GM20000 (cell line): ENCODE measurements at regions not wholly inside any gene's neighbourhood (a gene's known extent, or its start where the extent isn't known, plus 50 kb on each side); places are given as distances from the start of the nearest gene placed in this dataset.

Experiments
- DNase-seq: peaks from one replicate; pipeline ENCODE4 v3.0.0; 2012; ENCODE audit warnings: low spot score
- TF ChIP-seq, protein P1 (sequence below): IDR thresholded peaks from 2 replicates; pipeline ENCODE4 v1.5.1; 2012; ENCODE audit warnings: mild to moderate bottlenecking, control low read depth; ENCODE audit errors: extremely low read depth, missing control alignments

DNA sequence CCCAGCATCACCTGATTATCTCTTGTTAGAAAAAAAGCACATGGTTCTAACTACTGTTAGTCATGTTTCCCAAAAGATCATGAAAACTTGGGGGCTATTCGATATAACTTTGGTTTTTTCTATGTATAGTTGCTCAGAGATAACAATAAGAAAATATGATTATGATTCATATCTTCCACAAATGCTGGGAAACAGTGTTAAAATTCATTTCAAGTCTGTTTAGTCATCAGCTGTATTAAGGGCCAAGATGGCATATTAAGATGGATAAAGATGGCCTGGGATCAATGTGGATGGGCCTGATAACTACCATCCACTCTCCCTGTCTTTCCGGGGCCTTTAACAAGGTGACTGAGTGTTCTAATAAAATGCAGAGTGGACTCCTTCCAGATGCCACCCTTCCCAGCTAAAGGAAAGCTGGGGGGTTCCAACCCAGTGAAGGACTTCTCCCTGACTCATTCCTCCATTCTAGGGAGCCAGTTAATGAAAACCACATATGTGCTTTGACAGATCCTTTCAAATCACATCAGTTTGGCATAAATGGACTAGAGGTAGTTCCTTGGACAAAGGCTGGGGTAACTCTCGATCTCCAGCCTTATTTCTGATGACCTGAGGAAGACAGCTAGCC, 221.6 kb downstream of the VAPA start:
- DNase-seq, result no peak

DNA sequence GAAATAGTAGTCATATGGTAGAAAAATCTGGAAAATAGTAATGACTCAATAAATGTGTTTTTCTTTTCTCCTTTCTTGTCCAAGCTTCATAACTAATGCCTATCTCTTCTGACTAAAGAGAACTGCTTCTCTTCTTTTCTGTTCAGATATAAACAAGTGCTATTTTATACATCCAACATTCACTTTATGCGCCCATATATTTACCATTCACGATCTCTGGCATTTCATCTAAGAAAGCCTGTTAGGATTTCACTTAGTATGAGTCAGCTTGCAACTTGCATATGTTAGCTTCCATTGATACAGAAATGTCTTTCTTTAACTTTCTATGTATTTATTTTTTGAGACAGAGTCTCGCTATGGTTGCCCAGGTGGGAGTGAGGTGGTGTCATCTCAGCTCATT, 224.9 kb downstream of the VAPA start:
- no peak for DNase-seq
- TF ChIP-seq, protein P1, sequence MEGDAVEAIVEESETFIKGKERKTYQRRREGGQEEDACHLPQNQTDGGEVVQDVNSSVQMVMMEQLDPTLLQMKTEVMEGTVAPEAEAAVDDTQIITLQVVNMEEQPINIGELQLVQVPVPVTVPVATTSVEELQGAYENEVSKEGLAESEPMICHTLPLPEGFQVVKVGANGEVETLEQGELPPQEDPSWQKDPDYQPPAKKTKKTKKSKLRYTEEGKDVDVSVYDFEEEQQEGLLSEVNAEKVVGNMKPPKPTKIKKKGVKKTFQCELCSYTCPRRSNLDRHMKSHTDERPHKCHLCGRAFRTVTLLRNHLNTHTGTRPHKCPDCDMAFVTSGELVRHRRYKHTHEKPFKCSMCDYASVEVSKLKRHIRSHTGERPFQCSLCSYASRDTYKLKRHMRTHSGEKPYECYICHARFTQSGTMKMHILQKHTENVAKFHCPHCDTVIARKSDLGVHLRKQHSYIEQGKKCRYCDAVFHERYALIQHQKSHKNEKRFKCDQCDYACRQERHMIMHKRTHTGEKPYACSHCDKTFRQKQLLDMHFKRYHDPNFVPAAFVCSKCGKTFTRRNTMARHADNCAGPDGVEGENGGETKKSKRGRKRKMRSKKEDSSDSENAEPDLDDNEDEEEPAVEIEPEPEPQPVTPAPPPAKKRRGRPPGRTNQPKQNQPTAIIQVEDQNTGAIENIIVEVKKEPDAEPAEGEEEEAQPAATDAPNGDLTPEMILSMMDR, result no peak

More for the DNA sequence above, 221.6 kb downstream of the VAPA start:
- TF ChIP-seq, protein P1, result no peak

DNA sequence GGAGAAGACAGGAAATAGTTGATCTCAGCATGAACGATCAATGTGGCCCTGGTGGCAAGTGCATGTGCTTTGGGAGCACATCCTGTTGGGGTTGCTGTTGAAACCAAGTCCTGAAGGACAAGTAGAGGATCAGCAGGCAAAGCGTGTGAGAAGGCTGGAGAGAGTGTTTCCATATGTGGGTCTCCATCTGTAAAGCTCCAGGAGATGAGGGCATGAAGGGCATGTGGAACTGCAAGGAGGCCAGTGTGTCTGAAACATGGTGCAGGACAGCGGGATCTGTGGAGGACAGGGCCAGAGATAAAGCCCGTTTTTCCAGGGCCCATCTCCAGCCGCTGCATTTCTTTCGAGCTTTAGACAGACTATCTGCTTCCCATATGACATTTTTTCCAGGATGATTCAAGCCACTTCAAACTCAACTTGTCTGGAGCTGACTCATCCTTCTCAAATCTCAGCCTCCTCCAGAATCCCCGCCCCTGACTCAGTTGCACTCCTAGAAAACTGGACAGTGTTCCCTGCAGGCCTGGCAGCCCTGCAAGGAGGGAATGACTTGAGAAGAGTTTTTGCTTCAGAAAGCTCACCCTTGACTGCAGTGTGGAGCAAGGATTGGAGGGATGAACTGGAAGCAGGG, 226.1 kb downstream of the VAPA start:
- DNase-seq, result no peak
- TF ChIP-seq, protein P1, result no peak

DNA sequence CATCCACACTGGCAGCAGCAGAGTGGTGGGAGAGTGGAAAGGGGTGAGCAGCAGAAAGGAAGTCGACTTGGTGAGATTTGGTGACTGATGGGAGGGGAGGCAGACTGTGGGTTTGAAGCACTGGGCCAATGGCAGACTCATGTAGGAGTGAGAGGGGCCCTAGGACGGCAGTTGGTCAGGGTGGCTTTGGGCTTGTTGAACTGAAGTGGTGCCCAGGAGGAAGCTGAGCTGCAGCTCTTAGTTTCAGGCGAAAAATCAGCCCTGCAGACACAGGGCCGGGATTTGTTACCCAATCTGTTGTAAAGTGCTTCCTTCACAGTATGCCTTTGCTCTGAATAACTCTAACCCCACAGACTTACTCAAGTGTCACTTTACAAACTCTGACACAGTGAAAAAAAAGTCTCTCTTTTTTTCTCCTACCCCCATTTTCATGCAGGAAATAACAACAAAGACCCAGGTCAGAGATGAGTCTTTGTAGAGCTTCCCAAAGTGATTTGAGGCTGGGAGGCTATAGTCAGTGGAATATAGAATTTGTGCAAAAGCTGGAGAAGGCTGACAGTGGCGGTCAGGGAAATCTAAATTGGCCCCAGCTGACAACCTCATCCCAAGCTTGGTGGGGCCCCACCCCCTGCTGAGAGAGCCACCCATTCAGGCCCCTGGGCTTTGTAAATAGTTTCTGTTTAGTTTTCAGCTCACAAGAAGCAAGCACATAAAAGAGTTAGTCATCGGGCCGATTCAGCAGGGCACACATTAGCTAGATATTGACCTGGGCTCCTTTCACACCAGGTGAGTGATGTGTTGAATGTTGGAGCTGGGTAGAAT, 226.9 kb downstream of the VAPA start:
- DNase-seq, result no peak
- TF ChIP-seq, protein P1, result no peak

DNA sequence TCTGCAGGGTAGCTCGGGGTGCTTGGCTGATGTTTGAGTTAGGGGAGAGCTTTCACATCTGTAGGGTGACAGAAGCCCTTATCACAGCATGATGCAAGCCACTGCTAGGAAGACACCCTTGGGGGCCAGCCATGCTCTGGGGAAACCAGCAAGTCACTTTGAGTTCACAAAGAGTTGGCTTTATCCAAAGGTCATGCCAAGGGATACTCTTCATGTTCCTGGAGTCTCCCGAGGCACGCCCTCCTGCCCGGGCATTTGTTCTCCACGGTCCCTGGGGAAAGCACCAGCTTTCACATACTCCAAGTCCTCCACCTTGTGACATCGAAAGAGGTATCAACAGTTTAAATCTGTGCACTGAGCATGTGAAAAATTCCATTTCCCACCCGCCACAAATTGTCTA, 227.7 kb downstream of the VAPA start:
- TF ChIP-seq, protein P1, result no peak
- no peak for DNase-seq

DNA sequence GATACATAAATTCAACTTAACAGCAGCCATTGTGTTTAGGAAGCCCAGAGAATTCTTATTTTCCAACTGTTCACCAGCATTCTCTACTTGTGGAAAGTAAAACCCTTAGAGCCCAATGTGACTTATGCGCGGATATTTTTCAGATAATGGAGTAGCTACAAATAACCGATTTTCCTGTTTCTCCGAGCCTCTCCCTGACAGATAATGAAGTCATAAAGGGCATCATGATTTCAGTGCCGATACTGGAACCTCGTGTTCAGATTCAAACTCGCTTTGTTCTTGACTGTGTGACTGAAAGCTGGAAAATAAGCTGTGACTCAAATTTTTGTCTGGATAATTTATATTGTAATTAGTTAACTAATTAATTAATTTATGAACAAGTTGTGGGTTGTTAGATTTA, 228.2 kb downstream of the VAPA start:
- DNase-seq, result no peak
- TF ChIP-seq, protein P1, result no peak
